GM12872 (cell line): ENCODE measurements at regions not wholly inside any gene's neighbourhood (a gene's known extent, or its start where the extent isn't known, plus 50 kb on each side); places are given as distances from the start of the nearest gene placed in this dataset.

Experiments used
- CTCF ChIP-seq: IDR thresholded peaks from 3 replicates; pipeline ENCODE4 v1.5.1; 2011; ENCODE audit warnings: low read depth, mild to moderate bottlenecking, low read length, moderate library complexity; ENCODE audit not compliant: insufficient read depth

- TF ChIP-seq CTCF, result no peak
Observed at GRCh38 chr6:20333721-20334269, 67.9 kb upstream of the E2F3 start.

- TF ChIP-seq CTCF, result no peak
Observed at GRCh38 chr6:20334334-20334733, 67.3 kb upstream of the E2F3 start.

GRCh38 chr6:20334962-20335361 is 66.7 kb upstream of the E2F3 start:
- no peak for TF ChIP-seq CTCF

GRCh38 chr6:20335872-20336271 is 65.8 kb upstream of the E2F3 start:
- no peak for TF ChIP-seq CTCF

GRCh38 chr6:20338156-20338555 is 63.5 kb upstream of the E2F3 start:
- no peak for TF ChIP-seq CTCF

- TF ChIP-seq CTCF, result no peak
Observed at GRCh38 chr6:20340068-20340848, 61.4 kb upstream of the E2F3 start.

GRCh38 chr6:20341096-20341495 is 60.6 kb upstream of the E2F3 start:
- no peak for TF ChIP-seq CTCF
